OCI-LY7 (cell line): ENCODE measurements at regions not wholly inside any gene's neighbourhood (a gene's known extent, or its start where the extent isn't known, plus 50 kb on each side); places are given as distances from the start of the nearest gene placed in this dataset.

Source experiments
- CTCF ChIP-seq: fragments of 200-600 bp; sonication (generic); conservative IDR thresholded peaks from 2 replicates; pipeline ENCODE4 v1.5.1; 2014; ENCODE audit warnings: mild to moderate bottlenecking, antibody characterized with exemption, low read length, moderate library complexity, mixed read lengths
- EZH2phosphoT487 ChIP-seq: fragments of 200-600 bp; sonication (generic); IDR thresholded peaks from 2 replicates; pipeline ENCODE4 v1.6.1; 2018; ENCODE audit warnings: low read depth, borderline replicate concordance, mild to moderate bottlenecking, mixed run types, antibody characterized with exemption, low read length, moderate library complexity, mixed read lengths

GRCh38 chr20:24097506-24098245 is 109.1 kb upstream of the GGTLC1 start:
- no peak for TF ChIP-seq CTCF
- no peak for TF ChIP-seq EZH2phosphoT487
